SK-N-SH (cell line): ENCODE measurements at regions not wholly inside any gene's neighbourhood (a gene's known extent, or its start where the extent isn't known, plus 50 kb on each side); places are given as distances from the start of the nearest gene placed in this dataset.
"Not testable (repeated sequence)": the region's sequence is repeated elsewhere in the genome, so short reads cannot be mapped to it uniquely, and the experiment has no call there.

Experiments used
- CTCF ChIA-PET: fragments of 300-600, 350-600 bp; formaldehyde crosslinking; extraction: SDS; loops from one replicate; lab custom pipeline; 2021; lab: Yijun Ruan, JAX
- POLR2A ChIA-PET: fragments of 350-600 bp; sonication (Branson Sonifier 250); formaldehyde crosslinking; extraction: SDS; loops from one replicate; lab custom pipeline; 2020; ENCODE audit warnings: antibody characterized with exemption, inconsistent platforms; lab: Yijun Ruan, JAX
- DNase-seq: peaks from one replicate; pipeline ENCODE4 v3.0.0; 2012
- H2AFZ ChIP-seq: fragments of 200-600 bp; sonication (generic); 2 replicates; pipeline ENCODE4 v1.8.1; 2016; ENCODE audit warnings: antibody characterized with exemption, mild to moderate bottlenecking, low read depth
- H3F3A ChIP-seq: fragments of 200-600 bp; sonication (generic); replicated peaks from 2 replicates; pipeline ENCODE3; 2016; ENCODE audit warnings: antibody characterized with exemption, mild to moderate bottlenecking; ENCODE audit not compliant: insufficient read depth
- H3K27ac ChIP-seq, 2 experiments: fragments of 200-500 bp in 1 of 2; fragments of 200-600 bp in 1 of 2; sonication (Bioruptor generic) in 1 of 2; sonication (generic), shearing (Covaris generic) in 1 of 2; 2 replicates each; pipeline versions ENCODE4 v1.5.1 to v1.6.1; 2014 to 2016; ENCODE audit warnings: low read depth in 2 of 2, inconsistent platforms in 1 of 2, low read length in 1 of 2, mild to moderate bottlenecking in 1 of 2, mixed read lengths in 1 of 2
- H3K27me3 ChIP-seq: fragments of 200-600 bp; sonication (generic), shearing (Covaris generic); 2 replicates; pipeline ENCODE4 v1.6.1; 2016; ENCODE audit warnings: mixed run types; ENCODE audit not compliant: insufficient read depth
- H3K36me3 ChIP-seq, 2 experiments: fragments of 200-500 bp in 1 of 2; fragments of 200-600 bp in 1 of 2; sonication (Bioruptor generic) in 1 of 2; sonication (generic) in 1 of 2; replicated peaks in 1 of 2; 2 replicates each; pipeline versions ENCODE3 to v1.5.1; 2014 to 2016; ENCODE audit warnings: low read length in 1 of 2, mild to moderate bottlenecking in 1 of 2; ENCODE audit not compliant: insufficient read depth in 2 of 2, control insufficient read depth in 1 of 2
- H3K4me1 ChIP-seq, 2 experiments: fragments of 200-500 bp in 1 of 2; fragments of 200-600 bp in 1 of 2; sonication (Bioruptor generic) in 1 of 2; sonication (generic), shearing (Covaris generic) in 1 of 2; 2 replicates each; pipeline versions ENCODE4 v1.5.1 to v1.6.1; 2014 to 2016; ENCODE audit warnings: low read depth in 1 of 2, low read length in 1 of 2, mixed run types in 1 of 2; ENCODE audit not compliant: insufficient read depth in 2 of 2, control insufficient read depth in 1 of 2
- H3K4me2 ChIP-seq: fragments of 200-600 bp; sonication (generic), shearing (Covaris generic); 2 replicates; pipeline ENCODE4 v1.6.1; 2017; ENCODE audit warnings: mixed run types
- H3K4me3 ChIP-seq, 2 experiments: fragments of 200-500 bp in 1 of 2; fragments of 200-600 bp in 1 of 2; sonication (Bioruptor generic) in 1 of 2; sonication (generic), shearing (Covaris generic) in 1 of 2; 2 replicates each; pipeline versions ENCODE4 v1.5.1 to v1.8.1; 2014 to 2016; ENCODE audit warnings: low read depth in 2 of 2, inconsistent platforms in 1 of 2, low read length in 1 of 2, mild to moderate bottlenecking in 1 of 2, mixed read lengths in 1 of 2, moderate library complexity in 1 of 2
- H3K79me2 ChIP-seq: fragments of 200-600 bp; sonication (generic); 2 replicates; pipeline ENCODE4 v1.8.1; 2017; ENCODE audit warnings: mild to moderate bottlenecking; ENCODE audit not compliant: insufficient read depth
- H3K9ac ChIP-seq: fragments of 200-600 bp; sonication (generic); 2 replicates; pipeline ENCODE4 v1.6.1; 2017; ENCODE audit warnings: mixed run types
- H3K9me2 ChIP-seq: fragments of 200-600 bp; sonication (generic); 2 replicates; pipeline ENCODE4 v1.6.1; 2017; ENCODE audit warnings: mixed run types
- H3K9me3 ChIP-seq: fragments of 200-600 bp; sonication (generic); 2 replicates; pipeline ENCODE4 v1.6.1; 2017; ENCODE audit warnings: mixed run types, mild to moderate bottlenecking, moderate library complexity
- H4K20me1 ChIP-seq: fragments of 200-600 bp; sonication (generic); 2 replicates; pipeline ENCODE4 v1.6.1; 2017; ENCODE audit warnings: mild to moderate bottlenecking, mixed run types; ENCODE audit not compliant: insufficient read depth
- CHD2 ChIP-seq: fragments of 150-350 bp; IDR thresholded peaks from 2 replicates; pipeline ENCODE4 v1.6.1; 2018; ENCODE audit warnings: low read length; ENCODE audit not compliant: partially characterized antibody
- ELF1 ChIP-seq: IDR thresholded peaks from 2 replicates; pipeline ENCODE4 v1.4.0; 2012
- EZH2phosphoT487 ChIP-seq: fragments of 200-600 bp; sonication (generic); IDR thresholded peaks from 2 replicates; pipeline ENCODE4 v1.6.1; 2017; ENCODE audit warnings: low read depth, mixed run types, mild to moderate bottlenecking, antibody characterized with exemption, moderate library complexity, borderline replicate concordance
- FOSL2 ChIP-seq: IDR thresholded peaks from 2 replicates; pipeline ENCODE4 v1.4.0; 2012; ENCODE audit warnings: low read depth, mild to moderate bottlenecking, moderate library complexity, borderline replicate concordance
- FOXM1 ChIP-seq: IDR thresholded peaks from 2 replicates; pipeline ENCODE4 v1.4.0; 2012; ENCODE audit warnings: low read depth, mild to moderate bottlenecking
- GABPA ChIP-seq: IDR thresholded peaks from 2 replicates; pipeline ENCODE4 v1.4.0; 2012; ENCODE audit warnings: low read depth, mild to moderate bottlenecking
- MEF2A ChIP-seq: IDR thresholded peaks from 2 replicates; pipeline ENCODE4 v1.4.0; 2012; ENCODE audit warnings: low read depth, borderline replicate concordance
- MXI1 ChIP-seq: IDR thresholded peaks from 2 replicates; pipeline ENCODE4 v1.6.1; 2012; ENCODE audit warnings: mild to moderate bottlenecking, low read depth, low read length, improper control_type of control experiment
- RCOR1 ChIP-seq: fragments of 150-350 bp; IDR thresholded peaks from 2 replicates; pipeline ENCODE4 v1.6.1; 2017; ENCODE audit warnings: antibody characterized with exemption, low read length
- RFX5 ChIP-seq: IDR thresholded peaks from 2 replicates; pipeline ENCODE4 v1.6.1; 2012; ENCODE audit warnings: mild to moderate bottlenecking, improper control_type of control experiment, low read length
- TCF12 ChIP-seq: IDR thresholded peaks from 2 replicates; pipeline ENCODE4 v1.4.0; 2012
- WGBS: methylation state at CpG from one replicate; pipeline ENCODE4 v1.1.6; 2017; ENCODE audit warnings: low lambda C conversion rate; 5-methylcytosine and 5-hydroxymethylcytosine counted together
- TF ChIP-seq, protein P1 (sequence below): IDR thresholded peaks from 2 replicates; pipeline ENCODE4 v1.4.0; 2012; ENCODE audit warnings: low read depth
- TF ChIP-seq, protein P2 (sequence below): IDR thresholded peaks from 2 replicates; pipeline ENCODE4 v1.4.0; 2012; ENCODE audit warnings: low read depth, borderline replicate concordance

- Histone ChIP-seq H2AFZ (no peak overlapping the region), H3K9me2 (no peaks in the 10 kb centered on the region), H3K79me2 (no peaks in the 10 kb centered on the region), H3K36me3 (no peaks in the 10 kb centered on the region), H3K4me1 (no peaks in the 10 kb centered on the region), H3F3A (no peaks in the 10 kb centered on the region), H4K20me1 (no peaks in the 10 kb centered on the region), H3K27ac (no peak overlapping the region), H3K27me3 (no peaks in the 10 kb centered on the region), H3K4me2 (no peak overlapping the region), H3K4me3 (no peak overlapping the region), H3K9me3 (no peaks in the 10 kb centered on the region; the same call in 1 of the 2 replicates), H3K9ac (no peak overlapping the region)
- WGBS: 2% methylated on average over 4 of the region's 4 CpGs
- TF ChIP-seq, protein P1, sequence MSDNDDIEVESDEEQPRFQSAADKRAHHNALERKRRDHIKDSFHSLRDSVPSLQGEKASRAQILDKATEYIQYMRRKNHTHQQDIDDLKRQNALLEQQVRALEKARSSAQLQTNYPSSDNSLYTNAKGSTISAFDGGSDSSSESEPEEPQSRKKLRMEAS: no peak
- no peak for TF ChIP-seq FOSL2
- no peak for TF ChIP-seq GABPA
- TF ChIP-seq FOXM1: no peak
- no peak for TF ChIP-seq RFX5
- TF ChIP-seq TCF12: no peak
- TF ChIP-seq, protein P2, sequence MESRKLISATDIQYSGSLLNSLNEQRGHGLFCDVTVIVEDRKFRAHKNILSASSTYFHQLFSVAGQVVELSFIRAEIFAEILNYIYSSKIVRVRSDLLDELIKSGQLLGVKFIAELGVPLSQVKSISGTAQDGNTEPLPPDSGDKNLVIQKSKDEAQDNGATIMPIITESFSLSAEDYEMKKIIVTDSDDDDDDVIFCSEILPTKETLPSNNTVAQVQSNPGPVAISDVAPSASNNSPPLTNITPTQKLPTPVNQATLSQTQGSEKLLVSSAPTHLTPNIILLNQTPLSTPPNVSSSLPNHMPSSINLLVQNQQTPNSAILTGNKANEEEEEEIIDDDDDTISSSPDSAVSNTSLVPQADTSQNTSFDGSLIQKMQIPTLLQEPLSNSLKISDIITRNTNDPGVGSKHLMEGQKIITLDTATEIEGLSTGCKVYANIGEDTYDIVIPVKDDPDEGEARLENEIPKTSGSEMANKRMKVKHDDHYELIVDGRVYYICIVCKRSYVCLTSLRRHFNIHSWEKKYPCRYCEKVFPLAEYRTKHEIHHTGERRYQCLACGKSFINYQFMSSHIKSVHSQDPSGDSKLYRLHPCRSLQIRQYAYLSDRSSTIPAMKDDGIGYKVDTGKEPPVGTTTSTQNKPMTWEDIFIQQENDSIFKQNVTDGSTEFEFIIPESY: no peak
- CTCF ChIA-PET: no interaction called here
- DNase-seq: no peak
- POLR2A ChIA-PET: no interaction called here
Observed at GRCh38 chr7:153407291-153408046, 644.7 kb upstream of the DPP6 start.

GRCh38 chr7:153408360-153409335 is 643.5 kb upstream of the DPP6 start:
- TF ChIP-seq ELF1 (no peak), MXI1 (no peak), RCOR1 (no peak), CHD2 (no peak), EZH2phosphoT487 (no peak), MEF2A (no peak)
- Histone ChIP-seq H3K79me2 (no peaks in the 10 kb centered on the region), H3K9ac (no peak overlapping the region), H4K20me1 (no peaks in the 10 kb centered on the region), H3K9me2 (no peaks in the 10 kb centered on the region), H3K27me3 (no peaks in the 10 kb centered on the region), H3K4me1 (no peaks in the 10 kb centered on the region), H3F3A (no peaks in the 10 kb centered on the region), H3K4me3 (no peak overlapping the region), H3K27ac (no peak overlapping the region), H3K4me2 (no peak overlapping the region), H2AFZ (no peak overlapping the region; the same call in 1 of the 2 replicates), H3K36me3 (no peaks in the 10 kb centered on the region), H3K9me3 (no peaks in the 10 kb centered on the region; the same call in 1 of the 2 replicates)
- ChIA-PET CTCF (no interaction called here), POLR2A (no interaction called here)
- DNase-seq: no peak
- 1% methylated on average over 3 of the region's 3 CpGs for WGBS

DNA sequence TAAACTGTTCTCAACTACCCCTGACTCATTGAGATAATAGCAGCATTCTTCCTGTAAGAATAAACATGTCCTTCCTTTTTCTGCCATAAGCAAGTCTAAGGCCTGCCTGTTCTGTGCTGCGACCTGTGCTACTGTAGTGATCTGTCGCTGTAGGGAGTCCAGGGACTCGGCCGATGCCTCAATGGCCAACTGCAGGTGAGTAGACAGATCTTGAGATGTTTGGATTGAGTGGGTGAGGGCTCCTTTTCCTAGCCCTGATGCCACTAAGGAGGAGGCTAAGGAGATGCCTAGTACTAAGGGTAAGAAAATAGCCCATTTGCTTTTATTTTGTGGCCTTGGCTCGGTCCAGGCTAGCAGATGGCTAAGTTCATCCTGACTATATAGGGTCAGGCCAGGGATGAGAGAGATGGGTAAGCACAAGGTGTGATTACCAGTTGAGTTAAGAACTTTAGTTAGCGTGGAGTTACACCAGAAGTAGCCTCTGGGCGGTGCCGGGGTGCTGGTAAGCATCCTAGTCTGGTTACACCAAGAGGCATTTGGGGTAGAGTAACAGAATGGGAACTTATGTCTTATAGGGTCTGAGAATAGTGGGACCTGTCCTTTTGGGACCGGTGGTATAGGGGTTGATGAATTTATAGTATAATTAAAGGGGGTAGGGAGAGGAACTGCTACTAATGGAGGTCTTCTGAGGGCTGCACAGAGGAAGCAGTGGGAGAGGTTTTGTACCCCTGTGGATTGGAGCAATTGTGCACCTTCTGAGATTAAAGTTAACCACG is 642.4 kb upstream of the DPP6 start:
- CTCF ChIA-PET, H3F3A ChIP-seq, H3K9me2 ChIP-seq, H3K36me3 ChIP-seq, H3K4me3 ChIP-seq, H3K4me2 ChIP-seq, POLR2A ChIA-PET, H3K4me1 ChIP-seq, H4K20me1 ChIP-seq, DNase-seq, H3K27me3 ChIP-seq, H2AFZ ChIP-seq, H3K9ac ChIP-seq, H3K27ac ChIP-seq, H3K9me3 ChIP-seq, H3K79me2 ChIP-seq: not testable (repeated sequence)
- 3% methylated on average over 10 of the region's 10 CpGs for WGBS
